Natural killer cell (primary cell): ENCODE measurements at regions not wholly inside any gene's neighbourhood (a gene's known extent, or its start where the extent isn't known, plus 50 kb on each side); places are given as distances from the start of the nearest gene placed in this dataset.

ENCODE experiments used
- ATAC-seq, 3 donors: fragments of 150-1000 bp in 2 of 3; fragments of 200-7000 bp in 1 of 3; cut with Tn5 transposase; 1 replicate in 1 of 3; 2 replicates in 2 of 3; pipeline ENCODE4 v1.10.0; 2021; ENCODE audit warnings: mild to moderate bottlenecking in 2 of 3, moderate library complexity in 2 of 3
- DNase-seq, 2 donors: peaks; one replicate each; pipeline versions ENCODE4 v3.0.0 to v3.0.0-alpha.2; 2013 to 2021; ENCODE audit warnings: mixed read lengths in 1 of 2
- H3K27ac ChIP-seq: one replicate; pipeline ENCODE4 v1.5.1; 2013; ENCODE audit warnings: mild to moderate bottlenecking, low read length
- H3K27me3 ChIP-seq: one replicate; pipeline ENCODE4 v1.6.1; 2013; ENCODE audit warnings: low read length; ENCODE audit not compliant: control insufficient read depth, insufficient read depth
- H3K36me3 ChIP-seq: one replicate; pipeline ENCODE4 v1.6.1; 2013; ENCODE audit warnings: low read length; ENCODE audit not compliant: control insufficient read depth, insufficient read depth
- H3K4me1 ChIP-seq: one replicate; pipeline ENCODE4 v1.6.1; 2013; ENCODE audit warnings: low read length; ENCODE audit not compliant: control insufficient read depth, insufficient read depth
- H3K4me3 ChIP-seq: one replicate; pipeline ENCODE4 v1.5.1; 2013; ENCODE audit warnings: low read length
- H3K9me3 ChIP-seq: one replicate; pipeline ENCODE4 v1.6.1; 2013; ENCODE audit warnings: low read length; ENCODE audit not compliant: control insufficient read depth, insufficient read depth
- H3K27ac Mint-ChIP-seq, 2 donors: one replicate each; pipeline ENCODE4 v1.8.0; 2022; ENCODE audit warnings: mild to moderate bottlenecking in 2 of 2, mixed read lengths in 2 of 2, moderate library complexity in 1 of 2
- H3K27me3 Mint-ChIP-seq, 2 donors: one replicate each; pipeline ENCODE4 v1.8.0; 2022; ENCODE audit warnings: low read depth in 2 of 2, mixed read lengths in 2 of 2
- H3K36me3 Mint-ChIP-seq: one replicate; pipeline ENCODE4 v1.8.0; 2022; ENCODE audit warnings: mixed read lengths
- H3K4me1 Mint-ChIP-seq, 2 donors: one replicate each; pipeline ENCODE4 v1.8.0; 2022; ENCODE audit warnings: mixed read lengths in 2 of 2
- H3K4me3 Mint-ChIP-seq: one replicate; pipeline ENCODE4 v1.8.0; 2022; ENCODE audit warnings: mild to moderate bottlenecking, moderate library complexity, mixed read lengths
- H3K9me3 Mint-ChIP-seq, 2 donors: one replicate each; pipeline ENCODE4 v1.8.0; 2022; ENCODE audit warnings: mixed read lengths in 2 of 2
- CTCF ChIP-seq: fragments of 200-600 bp; IDR thresholded peaks from one replicate; pipeline ENCODE4 v1.8.0; 2022; ENCODE audit warnings: antibody characterized with exemption
- WGBS: methylation state at CpG from one replicate; pipeline ENCODE4 v1.1.7; 2013; ENCODE audit warnings: missing lambda C conversion rate; ENCODE audit not compliant: insufficient coverage; 5-methylcytosine and 5-hydroxymethylcytosine counted together
- intact Hi-C: fragments of 100-400 bp; cut with micrococcal nuclease; formaldehyde crosslinking; loops from one replicate; pipeline ENCODE4 v1.14.2; 2022

GRCh38 chr4:180489787-180490186, 1753.4 kb upstream of the TENM3 start:
- Mint-ChIP-seq H3K4me3 (no peak overlapping the region), H3K4me1 (no peaks in the 10 kb centered on the region), H3K27me3 (no peaks in the 10 kb centered on the region), H3K36me3 (peaks cover 13% of the 10 kb centered on the region), H3K9me3 (peaks cover 11% of the 10 kb centered on the region in 2 donors), H3K27ac (no peak overlapping the region)
- Histone ChIP-seq H3K4me3 (no peak overlapping the region), H3K27ac (no peak overlapping the region), H3K4me1 (no peaks in the 10 kb centered on the region), H3K27me3 (no peaks in the 10 kb centered on the region), H3K9me3 (no peaks in the 10 kb centered on the region), H3K36me3 (no peaks in the 10 kb centered on the region)
- ATAC-seq (no peak), DNase-seq (no peak)
- no peak for TF ChIP-seq CTCF
- intact Hi-C loops, result no loop called here

- no peaks in the 10 kb centered on the region for H3K27me3 Mint-ChIP-seq
- Histone ChIP-seq H3K9me3 (no peaks in the 10 kb centered on the region), H3K4me3 (no peak overlapping the region), H3K4me1 (no peaks in the 10 kb centered on the region), H3K36me3 (no peaks in the 10 kb centered on the region), H3K27me3 (no peaks in the 10 kb centered on the region), H3K27ac (no peak overlapping the region)
- intact Hi-C loops, result no loop called here
- H3K4me3 Mint-ChIP-seq, result no peak overlapping the region
- peaks cover 13% of the 10 kb centered on the region for H3K36me3 Mint-ChIP-seq
- ATAC-seq, result no peak
- peaks cover 9 to 11% of the 10 kb centered on the region in 2 donors for H3K9me3 Mint-ChIP-seq
- WGBS, result 87% methylated on average over 2 of the region's 2 CpGs
- no peak overlapping the region for H3K27ac Mint-ChIP-seq
- DNase-seq, result no peak
- TF ChIP-seq CTCF, result no peak
- no peaks in the 10 kb centered on the region for H3K4me1 Mint-ChIP-seq
These were observed 1752.0 kb upstream of the TENM3 start for GRCh38 chr4:180491210-180491609.

- no peaks in the 10 kb centered on the region for H3K27me3 ChIP-seq
- no peaks in the 10 kb centered on the region for H3K27me3 Mint-ChIP-seq
- DNase-seq, result no peak
- H3K4me1 Mint-ChIP-seq, result no peaks in the 10 kb centered on the region
- no peak for ATAC-seq
- peaks cover 14 to 15% of the 10 kb centered on the region in 2 donors for H3K9me3 Mint-ChIP-seq
- H3K4me3 Mint-ChIP-seq, result no peak overlapping the region
- intact Hi-C loops, result no loop called here
- H3K27ac ChIP-seq, result no peak overlapping the region
- H3K4me3 ChIP-seq, result no peak overlapping the region
- TF ChIP-seq CTCF, result no peak
- 80% methylated on average over 2 of the region's 3 CpGs for WGBS
- no peaks in the 10 kb centered on the region for H3K36me3 ChIP-seq
- H3K9me3 ChIP-seq, result no peaks in the 10 kb centered on the region
- no peak overlapping the region for H3K27ac Mint-ChIP-seq
- peaks cover 13% of the 10 kb centered on the region for H3K36me3 Mint-ChIP-seq
- no peaks in the 10 kb centered on the region for H3K4me1 ChIP-seq
These were observed 1749.9 kb upstream of the TENM3 start for GRCh38 chr4:180493299-180493698.

GRCh38 chr4:180500154-180500553, 1743.0 kb upstream of the TENM3 start:
- WGBS, result 80% methylated on average over 3 of the region's 3 CpGs
- DNase-seq, result no peak

More at GRCh38 chr4:180500154-180500553, 1743.0 kb upstream of the TENM3 start:
- Mint-ChIP-seq H3K27ac (no peak overlapping the region), H3K36me3 (no peaks in the 10 kb centered on the region), H3K4me1 (no peaks in the 10 kb centered on the region), H3K4me3 (no peak overlapping the region), H3K9me3 (peaks cover 19 to 23% of the 10 kb centered on the region in 2 donors), H3K27me3 (no peaks in the 10 kb centered on the region)
- no peak for TF ChIP-seq CTCF
- ATAC-seq, result no peak
- Histone ChIP-seq H3K27me3 (no peaks in the 10 kb centered on the region), H3K36me3 (no peaks in the 10 kb centered on the region), H3K27ac (no peak overlapping the region), H3K9me3 (no peaks in the 10 kb centered on the region), H3K4me1 (no peaks in the 10 kb centered on the region), H3K4me3 (no peak overlapping the region)
- intact Hi-C loops, result no loop called here
